ENCODE measurements at regions not wholly inside any gene's neighbourhood (a gene's known extent, or its start where the extent isn't known, plus 50 kb on each side); places are given as distances from the start of the nearest gene placed in this dataset.

- TF ChIP-seq ZNF654 (tag by site-specific recombination; IDR thresholded peaks at IDR 0.05; ENCODE audit: low read depth) = peak; percentile 97
- TF ChIP-seq SCRT2 (tag by site-specific recombination; IDR thresholded peaks at IDR 0.05) = peak; percentile 50; the same call in 1 of the 2 replicates
- TF ChIP-seq ZSCAN30 (tag by site-specific recombination; IDR thresholded peaks at IDR 0.05) = no peak
- TF ChIP-seq ATF2 (tag by site-specific recombination; IDR thresholded peaks at IDR 0.05; ENCODE audit: low read depth) = no peak
- peak; percentile 66 for TF ChIP-seq ZNF600 (tag by site-specific recombination; IDR thresholded peaks at IDR 0.05)
- peak; percentile 62 for TF ChIP-seq CTCF (tag by site-specific recombination; IDR thresholded peaks at IDR 0.05)
- no peak for TF ChIP-seq ZNF266 (tag by site-specific recombination; IDR thresholded peaks at IDR 0.05; ENCODE audit: low read depth)
- TF ChIP-seq GLI2 (tag by site-specific recombination; IDR thresholded peaks at IDR 0.05; ENCODE audit: borderline replicate concordance, low read depth) = no peak
- peak; percentile 29; the same call in 1 of the 2 replicates for TF ChIP-seq ZNF660 (tag by site-specific recombination; IDR thresholded peaks at IDR 0.05)
- POLR2A ChIA-PET = no interaction called here
- no peak overlapping the region for H3K4me3 ChIP-seq (ENCODE audit: low read depth, low read length)
- no peaks in the 10 kb centered on the region for H3K36me3 ChIP-seq (ENCODE audit: control insufficient read depth in 2 of 2, insufficient read depth in 1 of 2, low read length in 2 of 2)
- no peaks in the 10 kb centered on the region for H3K4me1 ChIP-seq (ENCODE audit: control insufficient read depth, insufficient read depth, low read length)
- H3K9me3 ChIP-seq (ENCODE audit: control insufficient read depth, insufficient read depth, low read depth, low read length) = no peaks in the 10 kb centered on the region
- H3K27ac ChIP-seq (ENCODE audit: extremely low read depth, low read depth, low read length) = no peak overlapping the region
- CTCF ChIA-PET = interaction anchor here (0.9 kb wide), 1 partner anchor 153 kb away, joined by 3 read pairs; no protein-coding TSS in a partner anchor
Measured at GRCh38 chr1:219837274-219837993, 90.9 kb downstream of the SLC30A10 start.

GRCh38 chr1:219834314-219834917 is 93.9 kb downstream of the SLC30A10 start:
- H3K4me3 ChIP-seq (ENCODE audit: low read depth, low read length) = no peak overlapping the region
- no peak for TF ChIP-seq ZNF514 (tag by site-specific recombination; IDR thresholded peaks at IDR 0.05)
- TF ChIP-seq ZFP69B (tag by site-specific recombination; IDR thresholded peaks at IDR 0.05) = no peak
- no peak for TF ChIP-seq ZNF121 (tag by site-specific recombination; IDR thresholded peaks at IDR 0.05)
- TF ChIP-seq ZNF670 (tag by site-specific recombination; IDR thresholded peaks at IDR 0.05; ENCODE audit: low read depth) = no peak
- TF ChIP-seq SP3 (tag by site-specific recombination; IDR thresholded peaks at IDR 0.05) = no peak
- CTCF ChIA-PET = interaction anchor here (0.6 kb wide), 1 partner anchor 606 kb away, joined by 3 read pairs; no protein-coding TSS in a partner anchor

GRCh38 chr1:219833214-219833815 is 95.0 kb downstream of the SLC30A10 start:
- POLR2A ChIA-PET = no interaction called here
- Histone ChIP-seq H3K27ac (ENCODE audit: extremely low read depth, low read depth, low read length) (no peak overlapping the region), H3K36me3 (ENCODE audit: control insufficient read depth in 2 of 2, insufficient read depth in 1 of 2, low read length in 2 of 2) (no peaks in the 10 kb centered on the region), H3K9me3 (ENCODE audit: control insufficient read depth, insufficient read depth, low read depth, low read length) (no peaks in the 10 kb centered on the region), H3K4me1 (ENCODE audit: control insufficient read depth, insufficient read depth, low read length) (no peaks in the 10 kb centered on the region), H3K4me3 (ENCODE audit: low read depth, low read length) (no peak overlapping the region)
- CTCF ChIA-PET = interaction anchor here (0.6 kb wide), 2 partner anchors 8 to 18 kb away, joined by 3 to 4 read pairs; no protein-coding TSS in a partner anchor
- TF ChIP-seq SP2 (tag by site-specific recombination; IDR thresholded peaks at IDR 0.05) (no peak), ZNF843 (tag by site-specific recombination; IDR thresholded peaks at IDR 0.05) (no peak), ZNF175 (tag by site-specific recombination; IDR thresholded peaks at IDR 0.05) (no peak), ZBTB17 (tag by site-specific recombination; IDR thresholded peaks at IDR 0.05) (no peak), ZSCAN4 (tag by site-specific recombination; IDR thresholded peaks at IDR 0.05) (no peak), ZNF280C (tag by site-specific recombination; IDR thresholded peaks at IDR 0.05) (no peak), KLF10 (tag by site-specific recombination; IDR thresholded peaks at IDR 0.05) (no peak), ZNF521 (tag by site-specific recombination; IDR thresholded peaks at IDR 0.05) (no peak), ZNF624 (tag by site-specific recombination; IDR thresholded peaks at IDR 0.05) (no peak), ZNF121 (tag by site-specific recombination; IDR thresholded peaks at IDR 0.05) (no peak), ZNF791 (tag by site-specific recombination; IDR thresholded peaks at IDR 0.05) (no peak), ZNF2 (tag by site-specific recombination; IDR thresholded peaks at IDR 0.05) (no peak)

More at GRCh38 chr1:219834314-219834917, 93.9 kb downstream of the SLC30A10 start:
- Histone ChIP-seq H3K27ac (ENCODE audit: extremely low read depth, low read depth, low read length) (no peak overlapping the region), H3K36me3 (ENCODE audit: control insufficient read depth in 2 of 2, insufficient read depth in 1 of 2, low read length in 2 of 2) (no peaks in the 10 kb centered on the region), H3K4me1 (ENCODE audit: control insufficient read depth, insufficient read depth, low read length) (no peaks in the 10 kb centered on the region), H3K9me3 (ENCODE audit: control insufficient read depth, insufficient read depth, low read depth, low read length) (no peaks in the 10 kb centered on the region)
- POLR2A ChIA-PET = no interaction called here
